DND-41 (cell line): ENCODE measurements at regions not wholly inside any gene's neighbourhood (a gene's known extent, or its start where the extent isn't known, plus 50 kb on each side); places are given as distances from the start of the nearest gene placed in this dataset.

Experiments used
- ATAC-seq: fragments of 200-7000 bp; cut with Tn5 transposase; 3 replicates; pipeline ENCODE4 v1.9.1; 2021; ENCODE audit warnings: low read depth; ENCODE audit not compliant: insufficient read depth
- DNase-seq: peaks from one replicate; pipeline ENCODE4 v3.0.0-alpha.2; 2020
- H2AFZ ChIP-seq: 2 replicates; pipeline ENCODE4 v1.6.0; 2012; ENCODE audit warnings: low read depth, low read length
- H3K27ac ChIP-seq: 2 replicates; pipeline ENCODE4 v1.5.1; 2012; ENCODE audit warnings: low read length, inconsistent platforms
- H3K27me3 ChIP-seq: fragments of 200-600 bp; sonication (generic); 2 replicates; pipeline ENCODE4 v1.6.0; 2012; ENCODE audit warnings: low read length, mild to moderate bottlenecking, inconsistent platforms; ENCODE audit not compliant: insufficient read depth, poor library complexity
- H3K36me3 ChIP-seq: 2 replicates; pipeline ENCODE4 v1.5.1; 2012; ENCODE audit warnings: low read length, inconsistent platforms; ENCODE audit not compliant: insufficient read depth
- H3K4me1 ChIP-seq: 2 replicates; pipeline ENCODE4 v1.5.1; 2012; ENCODE audit warnings: mild to moderate bottlenecking, low read length; ENCODE audit not compliant: insufficient read depth
- H3K4me2 ChIP-seq: 2 replicates; pipeline ENCODE4 v1.6.0; 2012; ENCODE audit warnings: mild to moderate bottlenecking, moderate library complexity, low read length, inconsistent platforms; ENCODE audit not compliant: insufficient read depth
- H3K4me3 ChIP-seq, 2 experiments: fragments of 200-600 bp in 1 of 2; shearing (Covaris generic) in 1 of 2; 2 replicates each; pipeline ENCODE4 v1.5.1; 2012 to 2016; ENCODE audit warnings: inconsistent platforms in 2 of 2, low read length in 2 of 2, mild to moderate bottlenecking in 2 of 2, low read depth in 1 of 2, moderate library complexity in 1 of 2
- H3K79me2 ChIP-seq: 2 replicates; pipeline ENCODE4 v1.6.0; 2012; ENCODE audit warnings: low read length, inconsistent platforms; ENCODE audit not compliant: insufficient read depth
- H3K9ac ChIP-seq: 2 replicates; pipeline ENCODE4 v1.6.0; 2012; ENCODE audit warnings: low read depth, mild to moderate bottlenecking, inconsistent platforms, low read length, moderate library complexity
- H3K9me3 ChIP-seq: 2 replicates; pipeline ENCODE4 v1.5.1; 2012; ENCODE audit warnings: low read length, moderate library complexity, mild to moderate bottlenecking, inconsistent platforms; ENCODE audit not compliant: insufficient read depth, severe bottlenecking
- H4K20me1 ChIP-seq: 2 replicates; pipeline ENCODE4 v1.6.0; 2012; ENCODE audit warnings: low read length; ENCODE audit not compliant: insufficient read depth
- EZH2 ChIP-seq: IDR thresholded peaks from 3 replicates; pipeline ENCODE4 v1.6.1; 2012; ENCODE audit warnings: borderline replicate concordance, low read depth, mild to moderate bottlenecking, moderate library complexity, low read length, inconsistent platforms; ENCODE audit not compliant: severe bottlenecking
- TF ChIP-seq, protein P1 (sequence below): IDR thresholded peaks from 2 replicates; pipeline ENCODE4 v1.5.1; 2012; ENCODE audit warnings: borderline replicate concordance, low read length, moderate library complexity, mild to moderate bottlenecking; ENCODE audit not compliant: poor library complexity, severe bottlenecking; ENCODE audit errors: extremely low read depth

- no peak overlapping the region for H3K9ac ChIP-seq
- H3K4me1 ChIP-seq, result no peaks in the 10 kb centered on the region
- no peaks in the 10 kb centered on the region for H4K20me1 ChIP-seq
- H2AFZ ChIP-seq, result no peak overlapping the region
- ATAC-seq, result no peak
- DNase-seq, result no peak
- H3K27me3 ChIP-seq, result peaks cover 3% of the 10 kb centered on the region
- H3K4me2 ChIP-seq, result no peak overlapping the region
- H3K9me3 ChIP-seq, result no peaks in the 10 kb centered on the region
- TF ChIP-seq, protein P1, sequence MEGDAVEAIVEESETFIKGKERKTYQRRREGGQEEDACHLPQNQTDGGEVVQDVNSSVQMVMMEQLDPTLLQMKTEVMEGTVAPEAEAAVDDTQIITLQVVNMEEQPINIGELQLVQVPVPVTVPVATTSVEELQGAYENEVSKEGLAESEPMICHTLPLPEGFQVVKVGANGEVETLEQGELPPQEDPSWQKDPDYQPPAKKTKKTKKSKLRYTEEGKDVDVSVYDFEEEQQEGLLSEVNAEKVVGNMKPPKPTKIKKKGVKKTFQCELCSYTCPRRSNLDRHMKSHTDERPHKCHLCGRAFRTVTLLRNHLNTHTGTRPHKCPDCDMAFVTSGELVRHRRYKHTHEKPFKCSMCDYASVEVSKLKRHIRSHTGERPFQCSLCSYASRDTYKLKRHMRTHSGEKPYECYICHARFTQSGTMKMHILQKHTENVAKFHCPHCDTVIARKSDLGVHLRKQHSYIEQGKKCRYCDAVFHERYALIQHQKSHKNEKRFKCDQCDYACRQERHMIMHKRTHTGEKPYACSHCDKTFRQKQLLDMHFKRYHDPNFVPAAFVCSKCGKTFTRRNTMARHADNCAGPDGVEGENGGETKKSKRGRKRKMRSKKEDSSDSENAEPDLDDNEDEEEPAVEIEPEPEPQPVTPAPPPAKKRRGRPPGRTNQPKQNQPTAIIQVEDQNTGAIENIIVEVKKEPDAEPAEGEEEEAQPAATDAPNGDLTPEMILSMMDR, result no peak
- TF ChIP-seq EZH2, result no peak
- H3K79me2 ChIP-seq, result no peaks in the 10 kb centered on the region
- no peak overlapping the region for H3K27ac ChIP-seq
- no peaks in the 10 kb centered on the region for H3K36me3 ChIP-seq
- no peak overlapping the region for H3K4me3 ChIP-seq
Observed at GRCh38 chr11:36817336-36817965, 219.4 kb upstream of the RAG2 start.

DNA sequence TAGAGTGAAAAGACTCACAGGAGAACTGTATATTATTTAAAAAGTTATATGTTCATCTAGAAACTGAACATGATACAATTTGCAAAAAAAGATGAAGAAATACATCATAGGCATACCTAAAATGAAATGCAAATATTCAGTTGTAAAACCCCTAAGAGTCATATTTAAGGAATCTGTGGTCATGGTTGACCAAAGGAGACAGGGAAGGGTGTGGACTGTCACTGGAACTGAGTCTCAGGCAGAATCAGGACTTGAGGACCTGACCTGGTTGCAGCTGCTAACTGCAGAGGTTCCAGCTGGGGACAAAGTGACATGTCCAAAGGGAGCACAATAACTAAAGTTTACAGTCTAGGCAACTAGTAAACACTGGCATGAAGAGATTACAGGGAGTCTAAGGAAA is 211.3 kb upstream of the RAG2 start:
- DNase-seq (no peak), ATAC-seq (no peak)
- no peaks in the 10 kb centered on the region for H3K36me3 ChIP-seq

GRCh38 chr11:36807871-36808270 is 209.8 kb upstream of the RAG2 start:
- Histone ChIP-seq H3K4me1 (no peaks in the 10 kb centered on the region), H3K27ac (no peak overlapping the region), H3K4me2 (no peak overlapping the region), H3K9ac (no peak overlapping the region), H2AFZ (no peak overlapping the region), H3K4me3 (no peak overlapping the region), H3K36me3 (no peaks in the 10 kb centered on the region), H3K79me2 (no peaks in the 10 kb centered on the region), H4K20me1 (no peaks in the 10 kb centered on the region), H3K27me3 (peaks cover 10% of the 10 kb centered on the region), H3K9me3 (no peaks in the 10 kb centered on the region)
- TF ChIP-seq EZH2, result no peak
- TF ChIP-seq, protein P1, result no peak
- no peak for DNase-seq
- no peak for ATAC-seq

More for the DNA sequence above, 211.3 kb upstream of the RAG2 start:
- H3K4me1 ChIP-seq, result no peaks in the 10 kb centered on the region
- no peaks in the 10 kb centered on the region for H3K9me3 ChIP-seq
- H3K79me2 ChIP-seq, result no peaks in the 10 kb centered on the region
- H3K9ac ChIP-seq, result no peak overlapping the region
- H3K27ac ChIP-seq, result no peak overlapping the region
- H3K27me3 ChIP-seq, result peaks cover 4% of the 10 kb centered on the region
- H3K4me2 ChIP-seq, result no peak overlapping the region
- H2AFZ ChIP-seq, result no peak overlapping the region
- H3K4me3 ChIP-seq, result no peak overlapping the region
- TF ChIP-seq, protein P1, result no peak
- TF ChIP-seq EZH2, result no peak
- no peaks in the 10 kb centered on the region for H4K20me1 ChIP-seq
